OCI-LY3 (cell line): ENCODE measurements at regions not wholly inside any gene's neighbourhood (a gene's known extent, or its start where the extent isn't known, plus 50 kb on each side); places are given as distances from the start of the nearest gene placed in this dataset.

ENCODE experiments used
- H2AFZ ChIP-seq: fragments of 200-600, 300-600 bp; shearing (Covaris generic); 2 replicates; pipeline ENCODE4 v1.6.0; 2014; ENCODE audit warnings: antibody characterized with exemption, low read depth, low read length
- H3K27ac ChIP-seq: fragments of 200-600, 300-600 bp; sonication (generic); 2 replicates; pipeline ENCODE4 v1.5.1; 2014; ENCODE audit warnings: mild to moderate bottlenecking, low read length, moderate library complexity, mixed read lengths
- H3K27me3 ChIP-seq: fragments of 200-600, 300-600 bp; sonication (generic); 2 replicates; pipeline ENCODE4 v1.6.1; 2014; ENCODE audit warnings: low read depth, low read length, mixed read lengths
- H3K36me3 ChIP-seq: fragments of 200-600, 300-600 bp; sonication (generic); replicated peaks from 2 replicates; pipeline ENCODE3; 2014; ENCODE audit warnings: low read depth, low read length, mixed read lengths
- H3K4me1 ChIP-seq: fragments of 300-600, 200-600 bp; sonication (generic); 2 replicates; pipeline ENCODE4 v1.6.1; 2014; ENCODE audit warnings: low read length, mixed read lengths
- H3K4me2 ChIP-seq: fragments of 200-600, 300-600 bp; sonication (generic); 2 replicates; pipeline ENCODE4 v1.6.1; 2014; ENCODE audit warnings: low read length, mixed read lengths
- H3K4me3 ChIP-seq: fragments of 300-600, 200-600 bp; sonication (generic); 2 replicates; pipeline ENCODE4 v1.5.1; 2014; ENCODE audit warnings: antibody characterized with exemption, mild to moderate bottlenecking, low read length, moderate library complexity
- H3K79me2 ChIP-seq: fragments of 300-600, 200-600 bp; shearing (Covaris generic); 2 replicates; pipeline ENCODE4 v1.6.1; 2014; ENCODE audit warnings: mild to moderate bottlenecking, low read length, mixed read lengths
- H3K9ac ChIP-seq: fragments of 300-600, 200-600 bp; shearing (Covaris generic); 2 replicates; pipeline ENCODE4 v1.6.0; 2014; ENCODE audit warnings: mild to moderate bottlenecking, low read length, moderate library complexity
- H3K9me3 ChIP-seq: fragments of 200-600, 300-600 bp; shearing (Covaris generic); 2 replicates; pipeline ENCODE4 v1.6.1; 2014; ENCODE audit warnings: low read length, mixed read lengths; ENCODE audit not compliant: insufficient read depth
- H4K20me1 ChIP-seq: fragments of 200-600, 300-600 bp; sonication (generic); 2 replicates; pipeline ENCODE4 v1.6.1; 2016; ENCODE audit warnings: low read length, mixed read lengths; ENCODE audit not compliant: insufficient read depth
- CTCF ChIP-seq: fragments of 200-600, 300-600 bp; sonication (generic); IDR thresholded peaks from 2 replicates; pipeline ENCODE4 v1.5.1; 2014; ENCODE audit warnings: antibody characterized with exemption, low read length, low read depth
- EZH2phosphoT487 ChIP-seq: fragments of 200-600 bp; shearing (Covaris generic); IDR thresholded peaks from 2 replicates; pipeline ENCODE4 v1.6.1; 2018; ENCODE audit warnings: antibody characterized with exemption, mixed run types, low read depth

- no peak overlapping the region for H3K9ac ChIP-seq
- H3K4me1 ChIP-seq: no peaks in the 10 kb centered on the region
- H3K9me3 ChIP-seq: no peaks in the 10 kb centered on the region
- no peak overlapping the region for H3K4me2 ChIP-seq
- H3K36me3 ChIP-seq: no peaks in the 10 kb centered on the region
- no peak overlapping the region for H3K4me3 ChIP-seq
- no peaks in the 10 kb centered on the region for H3K27me3 ChIP-seq
- TF ChIP-seq CTCF (no peak), EZH2phosphoT487 (no peak)
- no peak overlapping the region for H3K27ac ChIP-seq
- H4K20me1 ChIP-seq: no peaks in the 10 kb centered on the region
- no peaks in the 10 kb centered on the region for H3K79me2 ChIP-seq
- no peak overlapping the region for H2AFZ ChIP-seq
Measured at GRCh38 chr1:82445132-82445531, 644.4 kb downstream of the ADGRL2 start.

GRCh38 chr1:82441402-82441801 is 640.7 kb downstream of the ADGRL2 start:
- H3K79me2 ChIP-seq: no peaks in the 10 kb centered on the region
- no peak overlapping the region for H3K9ac ChIP-seq
- no peaks in the 10 kb centered on the region for H4K20me1 ChIP-seq
- H3K4me2 ChIP-seq: no peak overlapping the region
- no peaks in the 10 kb centered on the region for H3K9me3 ChIP-seq
- no peaks in the 10 kb centered on the region for H3K27me3 ChIP-seq
- no peak overlapping the region for H2AFZ ChIP-seq
- TF ChIP-seq CTCF (no peak), EZH2phosphoT487 (no peak)
- H3K36me3 ChIP-seq: no peaks in the 10 kb centered on the region
- no peaks in the 10 kb centered on the region for H3K4me1 ChIP-seq
- H3K27ac ChIP-seq: no peak overlapping the region
- no peak overlapping the region for H3K4me3 ChIP-seq

- Histone ChIP-seq H3K4me2 (no peak overlapping the region), H2AFZ (no peak overlapping the region), H3K9me3 (no peaks in the 10 kb centered on the region), H3K4me3 (no peak overlapping the region), H3K79me2 (no peaks in the 10 kb centered on the region), H3K9ac (no peak overlapping the region), H3K27me3 (no peaks in the 10 kb centered on the region), H3K4me1 (no peaks in the 10 kb centered on the region), H3K36me3 (no peaks in the 10 kb centered on the region), H3K27ac (no peak overlapping the region), H4K20me1 (no peaks in the 10 kb centered on the region)
- TF ChIP-seq EZH2phosphoT487 (no peak), CTCF (no peak)
Measured at GRCh38 chr1:82423174-82423815, 622.6 kb downstream of the ADGRL2 start.

GRCh38 chr1:82421782-82422181 is 621.0 kb downstream of the ADGRL2 start:
- Histone ChIP-seq H3K4me3 (no peak overlapping the region), H3K9me3 (no peaks in the 10 kb centered on the region), H3K4me2 (no peak overlapping the region), H3K4me1 (no peaks in the 10 kb centered on the region), H3K27ac (no peak overlapping the region), H3K36me3 (no peaks in the 10 kb centered on the region), H3K27me3 (no peaks in the 10 kb centered on the region), H3K79me2 (no peaks in the 10 kb centered on the region), H3K9ac (no peak overlapping the region), H2AFZ (no peak overlapping the region), H4K20me1 (no peaks in the 10 kb centered on the region)
- no peak for TF ChIP-seq CTCF
- no peak for TF ChIP-seq EZH2phosphoT487
